HG02870 (cell line): ENCODE measurements at regions not wholly inside any gene's neighbourhood (a gene's known extent, or its start where the extent isn't known, plus 50 kb on each side); places are given as distances from the start of the nearest gene placed in this dataset.

Experiments used
- ATAC-seq: cut with Tn5 transposase; IDR thresholded peaks from one replicate; pipeline ENCODE4 v1.9.1; 2021; ENCODE audit warnings: mild to moderate bottlenecking, moderate library complexity; ENCODE audit not compliant: unreplicated experiment

- no peak for ATAC-seq
These were observed 54.7 kb downstream of the GLUD2 start for GRCh38 chrX:121102101-121102500.

DNA sequence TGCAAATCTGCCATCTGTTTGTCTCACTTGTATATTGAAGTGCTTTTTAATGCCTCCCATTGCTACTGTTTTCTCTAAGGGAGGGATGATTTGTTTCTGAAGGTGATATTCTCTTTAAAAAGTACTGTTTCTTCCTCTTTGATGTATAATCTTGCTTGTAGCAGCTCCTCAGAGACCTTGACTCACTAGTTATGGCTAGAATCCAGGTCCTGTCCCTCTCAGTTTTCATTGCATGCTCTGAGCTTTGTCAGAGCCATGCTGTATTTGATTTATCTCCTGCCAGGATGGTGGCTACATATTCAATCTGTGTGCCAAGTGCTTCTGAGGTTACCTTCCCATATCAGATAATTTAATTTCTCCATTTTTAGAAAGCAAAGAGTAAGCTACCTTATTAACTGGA is 56.0 kb downstream of the GLUD2 start:
- no peak for ATAC-seq

GRCh38 chrX:121106484-121107235 is 59.2 kb downstream of the GLUD2 start:
- no peak for ATAC-seq

DNA sequence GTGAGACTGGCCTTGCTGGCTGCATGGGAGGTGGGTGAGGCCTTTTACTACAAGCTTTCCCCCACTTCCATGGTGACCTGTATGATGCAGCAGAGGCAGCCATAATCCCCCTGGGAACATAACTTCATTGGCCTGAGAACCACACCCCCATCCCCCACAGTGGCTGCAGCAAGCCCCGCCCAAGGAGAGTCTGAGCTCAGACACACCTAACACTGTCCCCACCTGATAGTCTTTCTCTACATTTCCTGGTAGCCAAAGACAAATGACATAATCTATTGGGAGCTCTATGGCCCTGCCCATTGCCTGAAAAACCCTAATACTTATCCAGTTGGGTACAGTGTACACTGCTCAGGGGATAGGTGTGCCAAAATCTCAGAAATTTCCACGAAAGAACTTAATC is 62.6 kb downstream of the GLUD2 start:
- no peak for ATAC-seq

DNA sequence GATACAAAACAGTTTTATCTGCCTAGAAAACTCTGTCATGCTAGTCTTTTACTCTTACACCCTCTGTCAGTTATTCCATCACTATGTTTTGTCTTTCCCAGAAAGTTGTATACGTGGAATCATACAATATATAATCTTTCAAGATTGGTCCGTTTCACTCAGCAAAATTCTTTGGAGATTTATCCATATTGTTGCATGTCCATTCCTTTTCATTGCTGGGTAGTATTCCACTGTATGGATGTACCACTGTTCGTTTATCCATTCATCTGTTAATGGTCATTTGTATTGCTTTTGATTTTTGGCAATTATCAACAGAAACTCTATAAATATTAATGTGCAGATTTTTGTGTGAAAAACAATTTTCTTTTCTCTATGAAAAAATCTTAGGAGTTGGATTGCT is 63.1 kb downstream of the GLUD2 start:
- no peak for ATAC-seq

DNA sequence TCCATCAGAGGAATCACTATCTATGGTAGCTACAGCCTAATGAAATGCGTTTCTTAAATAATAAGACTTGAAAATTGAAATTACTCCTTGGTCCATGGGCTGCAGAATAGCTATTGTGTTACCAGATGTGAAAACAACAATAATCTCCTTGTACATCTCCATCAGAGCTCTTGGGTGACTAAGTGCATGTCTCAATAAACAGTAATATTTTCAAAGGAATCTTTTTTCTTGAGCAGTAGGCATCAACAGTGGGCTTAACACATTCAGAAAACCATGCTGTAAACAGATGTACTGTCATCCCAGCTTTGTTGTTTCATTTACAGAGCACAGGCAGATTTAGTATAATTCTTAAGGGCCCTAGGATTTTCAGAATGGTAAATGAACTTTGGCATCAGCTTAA is 67.3 kb downstream of the GLUD2 start:
- ATAC-seq: no peak

DNA sequence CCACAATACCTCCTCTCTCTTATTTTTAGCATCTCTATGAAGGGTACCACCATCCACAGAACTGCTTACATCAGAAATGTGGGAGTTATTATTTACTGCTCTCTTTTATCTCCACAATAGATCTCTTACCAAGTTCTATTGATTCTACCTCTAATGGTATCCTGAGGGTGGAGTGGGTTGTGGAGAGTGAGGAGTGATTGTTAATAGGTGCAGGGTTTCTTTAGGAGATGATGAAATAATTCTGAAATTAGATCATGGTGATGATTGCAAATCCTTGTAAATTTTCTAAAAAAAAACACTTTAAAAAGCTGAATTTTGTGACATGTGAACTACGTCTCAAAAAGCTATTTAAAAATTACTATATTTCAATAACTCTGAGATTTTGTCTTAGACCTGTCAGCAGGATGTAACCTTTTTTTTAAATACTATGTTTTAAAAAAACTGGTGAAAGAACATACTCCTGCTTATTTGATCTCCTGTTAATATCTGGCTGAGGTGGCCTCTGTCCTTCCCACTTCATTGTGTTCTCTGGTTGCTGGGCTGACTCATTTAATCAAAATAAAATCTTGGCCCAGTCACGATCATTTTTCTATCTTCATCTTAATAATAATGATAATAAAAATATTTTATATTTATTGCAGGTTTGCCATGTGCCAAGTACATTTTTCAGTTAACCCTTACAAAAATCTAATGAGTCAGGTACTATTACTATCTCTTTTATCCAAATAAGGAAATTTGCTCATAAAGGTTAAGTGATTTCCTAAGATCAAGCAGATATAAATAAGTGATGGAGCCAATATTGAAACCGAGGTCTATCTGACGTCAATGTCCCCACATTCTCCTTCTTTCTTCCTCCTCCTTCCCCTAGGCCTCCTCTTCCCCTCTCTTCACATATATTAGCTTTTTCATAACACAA is 73.5 kb downstream of the GLUD2 start:
- ATAC-seq: no peak

GRCh38 chrX:121122332-121122731 is 74.9 kb downstream of the GLUD2 start:
- ATAC-seq: peak; percentile 66

DNA sequence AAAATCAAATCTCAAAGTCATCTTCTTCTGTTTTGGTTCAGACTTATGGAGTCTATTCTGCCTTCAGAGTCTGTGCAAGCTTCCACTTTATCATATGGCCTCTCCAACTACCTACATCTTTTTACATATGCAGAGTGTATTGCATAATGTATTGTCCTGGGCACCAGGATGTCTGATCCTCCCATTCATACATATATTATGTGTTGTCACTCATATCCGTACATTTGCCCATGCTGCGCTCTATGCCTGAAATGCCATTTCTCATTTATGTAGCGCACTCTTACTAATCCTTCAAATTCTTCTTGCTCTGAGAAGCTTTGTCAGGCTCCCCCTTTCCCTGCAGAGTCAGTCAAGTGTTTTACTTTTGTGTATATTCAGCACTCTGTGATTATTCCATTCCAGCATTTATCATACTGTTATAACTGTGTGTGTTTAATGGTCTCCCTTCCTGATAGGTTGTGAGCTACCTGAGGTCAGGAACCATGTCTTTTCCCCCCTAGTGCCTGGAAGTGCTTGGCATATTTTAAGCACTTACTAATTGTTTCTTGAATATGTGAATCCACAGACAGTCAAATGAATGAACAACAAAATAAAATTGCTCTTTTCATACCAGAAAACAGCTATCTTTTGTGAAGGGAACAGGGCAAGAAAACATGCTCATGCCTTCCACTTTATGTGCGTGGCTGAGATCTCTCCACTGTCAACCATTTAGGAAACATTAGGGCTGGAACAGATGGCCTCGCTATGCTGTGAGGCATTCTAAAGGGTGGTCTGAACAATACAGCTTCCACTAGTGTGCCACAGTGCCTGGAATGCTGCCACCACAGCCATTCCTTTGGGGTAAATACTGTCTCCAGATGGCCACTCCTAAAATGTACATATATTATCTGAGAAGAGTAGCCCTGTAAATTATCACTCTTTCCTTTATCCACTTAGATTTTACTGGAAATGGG is 81.8 kb downstream of the GLUD2 start:
- ATAC-seq: no peak

- no peak for ATAC-seq
These were observed 85.3 kb downstream of the GLUD2 start for GRCh38 chrX:121132675-121133074.

GRCh38 chrX:121135488-121136207 is 88.2 kb downstream of the GLUD2 start:
- ATAC-seq: no peak

- ATAC-seq: no peak
These were observed 98.7 kb downstream of the GLUD2 start for GRCh38 chrX:121146059-121146628.

- no peak for ATAC-seq
These were observed 102.8 kb downstream of the GLUD2 start for GRCh38 chrX:121150217-121150616.

DNA sequence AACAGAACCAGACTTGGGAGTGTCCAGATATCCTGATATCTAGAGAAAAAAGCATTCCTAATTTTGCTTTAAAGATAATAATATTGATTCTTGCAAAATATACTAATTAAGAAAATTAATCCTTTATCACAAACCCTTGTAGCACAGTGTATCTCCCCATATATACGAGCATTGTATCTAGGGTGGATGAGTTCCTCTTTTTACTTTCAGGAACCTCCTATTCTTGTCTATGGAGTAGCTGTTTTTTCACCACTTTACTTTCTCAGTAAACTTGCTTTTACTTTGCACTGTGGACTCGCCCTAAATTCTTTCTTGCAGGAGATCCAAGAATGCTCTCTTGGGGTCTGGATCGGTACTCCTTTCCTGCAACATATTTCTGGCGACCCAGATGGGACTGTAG is 103.9 kb downstream of the GLUD2 start:
- ATAC-seq: peak; percentile 78

DNA sequence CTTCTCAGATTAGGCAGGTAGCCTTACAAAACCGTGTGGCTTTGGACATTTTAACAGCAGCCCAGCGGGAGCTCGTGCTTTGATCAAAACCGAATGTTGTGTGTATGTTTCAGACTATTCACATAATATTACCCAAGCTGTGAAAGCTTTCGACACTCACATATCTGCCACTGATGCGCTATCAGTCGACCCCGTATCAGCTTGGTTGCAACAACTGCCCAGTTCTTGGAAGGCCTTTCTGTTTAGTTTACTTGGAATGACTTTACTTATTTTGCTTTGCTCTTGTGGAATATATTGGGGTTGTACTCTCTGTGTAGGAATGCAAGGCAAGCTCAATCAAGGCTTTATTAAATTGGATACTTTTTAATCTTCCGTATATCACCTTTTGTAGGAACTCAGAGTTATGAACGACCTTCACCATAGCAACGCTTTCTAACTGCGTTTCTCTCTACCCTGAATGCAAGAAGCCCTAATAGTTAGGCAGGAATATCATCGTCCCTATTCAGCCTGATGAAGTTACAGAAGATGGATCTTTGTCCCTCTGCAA is 107.5 kb downstream of the GLUD2 start:
- ATAC-seq: no peak

GRCh38 chrX:121160987-121161386 is 113.6 kb downstream of the GLUD2 start:
- peak; percentile 87 for ATAC-seq

DNA sequence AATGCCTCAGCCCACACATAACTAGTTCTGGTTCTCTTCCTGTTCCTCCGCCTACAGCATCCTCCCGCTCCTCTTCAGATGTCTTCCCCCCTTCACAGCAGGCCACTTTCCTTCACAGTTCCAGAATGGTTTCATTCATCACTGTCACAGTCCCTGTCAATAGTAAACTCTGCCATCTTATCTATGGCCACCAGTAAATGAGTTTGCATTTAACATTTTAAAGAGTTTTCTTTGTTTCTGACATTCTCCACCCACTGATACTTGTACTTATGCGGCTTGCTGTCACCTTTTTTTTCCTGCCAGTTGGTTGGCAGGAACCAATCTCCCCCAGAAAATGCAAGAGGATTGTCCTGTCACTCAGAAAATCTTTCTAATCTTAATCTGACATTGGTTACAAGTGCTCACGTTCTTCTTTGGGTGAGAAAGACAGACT is 114.1 kb downstream of the GLUD2 start:
- peak; percentile 41 for ATAC-seq

GRCh38 chrX:121163443-121163842 is 116.0 kb downstream of the GLUD2 start:
- ATAC-seq: no peak

DNA sequence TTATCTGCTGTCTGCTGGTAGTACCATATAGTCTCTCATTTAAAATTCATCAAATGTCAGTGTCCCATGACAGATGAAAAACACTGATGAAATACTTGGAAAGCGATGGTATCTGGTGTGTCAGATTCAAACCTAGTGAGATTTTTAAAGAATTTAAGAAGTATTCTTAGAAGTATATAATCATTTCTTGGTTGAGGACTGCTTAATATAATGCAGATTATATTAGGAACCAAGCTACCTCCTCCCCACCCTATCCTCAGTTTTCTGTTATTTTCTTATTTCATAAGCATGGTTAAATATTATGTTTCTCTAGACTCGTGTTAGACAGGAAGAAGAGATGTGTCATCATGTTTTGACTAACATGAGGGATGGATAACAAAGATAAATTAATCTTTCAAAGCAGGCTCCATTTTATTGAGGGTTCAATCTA is 118.5 kb downstream of the GLUD2 start:
- no peak for ATAC-seq
